Endothelial cell of hepatic sinusoid (primary cell): ENCODE measurements at regions not wholly inside any gene's neighbourhood (a gene's known extent, or its start where the extent isn't known, plus 50 kb on each side); places are given as distances from the start of the nearest gene placed in this dataset.

Experiments
- in situ Hi-C: cut with HindIII; loops from 2 replicates; pipeline ENCODE4 v1.10.0; 2017; ENCODE audit warnings: low sequenced_read_pairs

DNA sequence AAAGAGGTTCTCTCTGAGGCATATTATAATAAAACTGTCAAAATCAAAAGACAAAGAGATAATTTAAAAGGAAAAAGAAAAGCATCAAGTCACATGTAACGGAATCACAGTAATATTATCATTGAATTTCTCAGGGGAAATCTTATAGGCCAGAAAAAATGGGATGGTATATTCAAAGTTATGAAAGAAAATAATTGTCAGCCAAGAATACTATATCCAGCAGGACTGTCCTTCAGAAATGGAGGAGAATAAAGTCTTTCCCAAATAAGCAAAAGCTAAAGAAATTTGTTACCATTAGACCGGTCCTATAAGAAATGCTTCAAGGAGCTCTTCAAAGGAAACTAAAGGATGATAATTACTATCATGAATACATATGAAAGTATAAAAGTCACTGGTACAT lies 342.0 kb upstream of the GRAMD2B start:
- in situ Hi-C loops: no loop called here

DNA sequence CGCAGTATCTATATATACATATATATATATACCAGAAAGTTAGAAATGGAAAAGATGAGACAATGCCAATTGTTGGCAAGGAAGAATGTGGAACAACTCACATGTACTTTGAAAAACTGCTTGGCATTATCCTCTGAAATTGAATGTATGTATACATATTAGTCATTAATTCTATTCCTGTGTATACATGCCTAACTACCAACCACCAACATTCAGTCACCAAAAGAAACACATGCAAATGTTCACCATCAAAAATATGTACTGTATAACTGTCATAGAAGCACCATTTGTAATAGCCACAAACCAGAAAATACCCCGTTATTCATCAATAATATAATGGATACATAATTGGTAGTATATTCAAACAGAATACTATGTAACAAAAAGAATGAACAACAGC lies 330.2 kb upstream of the GRAMD2B start:
- in situ Hi-C loops: no loop called here

DNA sequence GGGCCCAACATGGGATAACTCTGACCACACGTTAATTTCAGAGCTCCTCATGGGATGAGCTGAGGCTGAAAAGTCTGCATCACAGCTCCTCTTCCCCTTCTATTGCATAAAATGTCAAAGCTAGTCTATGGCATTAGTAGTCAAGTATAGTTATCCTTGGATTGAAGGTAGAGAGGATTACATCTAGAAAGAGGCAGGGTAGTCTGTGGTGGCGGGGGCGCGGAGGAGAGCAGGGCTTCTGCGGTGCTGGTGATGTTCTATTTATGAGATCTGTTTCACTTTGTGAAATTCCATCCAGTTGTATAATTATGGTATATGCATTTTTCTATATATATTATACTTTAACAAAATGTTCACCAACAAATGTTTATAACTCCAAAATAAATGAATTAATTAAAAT lies 329.5 kb upstream of the GRAMD2B start:
- in situ Hi-C loops: no loop called here

DNA sequence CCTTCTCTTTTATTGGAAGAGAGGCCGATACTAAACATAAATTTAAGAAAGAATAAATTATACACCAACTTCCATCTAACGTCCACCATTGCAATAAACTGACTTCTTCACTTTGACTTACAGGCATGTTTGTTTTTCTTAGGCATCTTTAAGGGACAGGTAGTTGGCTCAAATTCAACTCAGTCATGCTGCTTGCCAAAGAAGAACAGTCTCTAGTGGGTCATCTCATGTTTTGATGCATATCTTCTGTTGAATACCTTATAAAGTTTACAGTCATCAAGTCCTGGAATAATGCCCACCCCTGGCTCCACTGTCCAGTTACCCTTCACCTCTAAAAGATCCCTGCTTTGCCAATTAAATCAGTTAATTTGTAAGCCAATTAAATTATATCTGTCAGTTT lies 328.2 kb upstream of the GRAMD2B start:
- in situ Hi-C loops: no loop called here

DNA sequence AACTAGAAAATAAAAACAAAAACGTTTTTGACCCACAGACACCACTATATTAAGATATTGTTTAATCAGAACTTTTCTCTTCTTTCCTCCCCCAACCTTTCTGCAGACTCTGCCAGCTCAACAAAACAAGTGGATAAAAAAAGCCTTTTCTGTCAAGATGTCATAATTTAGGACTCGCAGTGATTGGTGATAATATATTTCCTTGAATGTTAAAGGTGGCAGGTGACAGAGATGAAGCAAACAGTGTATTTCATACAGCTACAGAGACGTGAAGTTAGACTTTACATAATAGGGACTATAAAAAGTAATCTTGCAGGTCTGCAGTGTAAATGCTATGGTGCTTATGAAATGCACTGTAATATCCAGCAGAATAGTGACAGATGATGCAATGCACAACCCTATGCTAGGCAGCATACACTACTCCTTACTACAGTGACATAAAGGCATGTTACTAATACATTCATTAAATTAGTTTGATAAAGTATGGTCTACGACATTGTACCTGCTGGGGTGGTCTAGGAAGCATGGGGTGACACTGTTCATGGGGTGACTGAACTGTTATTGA lies 326.7 kb upstream of the GRAMD2B start:
- in situ Hi-C loops: no loop called here

DNA sequence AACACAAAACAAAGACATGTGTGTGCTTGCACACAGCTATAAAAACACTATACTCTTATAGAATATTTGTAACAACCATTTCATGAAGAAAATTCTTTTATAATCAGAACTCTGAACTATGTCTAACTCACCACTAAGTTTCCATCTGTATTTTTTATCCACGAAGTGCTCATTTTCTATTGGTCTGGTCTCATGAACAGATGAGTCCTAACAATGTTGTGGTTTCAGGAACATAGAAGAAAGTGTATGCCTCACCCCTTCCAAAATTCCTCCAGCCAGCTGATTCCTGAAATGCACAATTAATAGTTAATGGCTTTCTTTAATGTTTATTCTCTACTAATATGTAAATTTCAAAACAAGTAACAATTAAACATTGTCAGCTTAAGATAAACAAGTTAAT lies 325.3 kb upstream of the GRAMD2B start:
- in situ Hi-C loops: no loop called here

DNA sequence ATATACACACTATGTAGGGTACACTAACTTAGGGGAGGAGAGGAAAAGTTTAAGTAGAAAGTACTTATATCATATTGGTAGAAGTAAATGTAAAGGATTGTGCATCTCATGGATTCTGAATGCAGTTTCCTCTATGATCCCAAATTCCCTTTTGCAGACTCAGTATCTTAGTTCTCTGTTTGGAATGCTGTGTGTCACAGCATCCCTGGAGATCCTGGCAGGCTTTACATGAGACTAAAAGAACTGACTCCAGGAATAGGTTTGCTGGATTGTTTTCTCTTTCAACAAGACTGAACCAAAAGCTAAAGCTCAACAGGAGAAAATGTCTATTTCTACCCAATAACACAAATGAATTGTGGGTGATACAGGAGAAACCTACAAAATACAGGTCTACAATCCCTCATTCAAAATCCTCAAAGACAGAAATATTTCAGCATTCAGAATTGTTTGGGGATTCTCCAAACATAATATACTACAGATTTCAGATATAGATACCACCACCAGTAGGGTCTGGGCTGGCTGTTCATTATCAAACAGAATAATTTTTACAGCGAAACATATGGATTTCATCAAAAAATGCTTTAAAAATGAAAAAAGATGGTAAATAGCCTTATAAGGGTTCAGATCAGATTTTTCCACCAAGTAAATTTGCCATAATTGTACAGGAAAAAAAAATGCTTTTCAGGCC lies 324.7 kb upstream of the GRAMD2B start:
- in situ Hi-C loops: no loop called here

DNA sequence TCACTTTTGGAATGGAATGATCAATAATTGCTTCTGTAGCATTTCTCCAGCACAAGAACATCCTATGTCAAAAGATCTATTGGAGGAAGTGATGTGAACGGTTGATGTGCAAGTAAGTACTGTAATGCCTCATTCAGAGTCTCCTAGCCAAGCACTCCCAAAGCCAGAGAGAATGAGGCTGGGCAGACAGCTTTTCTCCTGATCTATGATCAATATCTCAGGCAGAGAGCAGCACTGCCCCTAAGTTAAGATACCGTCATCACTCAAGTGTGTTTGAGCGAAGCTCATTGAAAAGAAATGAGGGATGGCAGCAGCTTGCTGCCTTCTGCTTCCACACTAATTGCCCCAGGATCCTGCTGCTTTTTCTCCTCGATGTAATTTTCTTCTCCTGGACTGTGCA lies 324.1 kb upstream of the GRAMD2B start:
- in situ Hi-C loops: no loop called here

DNA sequence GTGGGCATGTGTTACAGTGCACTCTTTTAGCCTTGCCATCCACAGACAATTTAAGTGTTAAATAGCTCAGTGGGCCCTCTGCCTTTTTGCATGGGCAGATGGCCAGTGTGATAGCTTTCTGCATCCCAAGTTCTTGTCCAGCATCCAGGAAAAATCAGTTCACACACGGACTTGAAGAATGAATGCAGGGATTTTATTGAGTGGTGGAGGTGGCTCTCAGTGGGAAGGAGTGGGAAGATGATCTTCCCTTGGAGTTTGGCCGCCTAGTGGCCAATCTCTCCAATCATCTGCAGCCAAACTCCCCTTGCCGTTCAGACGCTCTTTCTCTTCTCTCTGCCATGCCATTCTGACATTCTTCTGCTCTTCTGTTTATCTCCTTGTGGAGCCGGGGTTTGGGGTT lies 322.4 kb upstream of the GRAMD2B start:
- in situ Hi-C loops: no loop called here

DNA sequence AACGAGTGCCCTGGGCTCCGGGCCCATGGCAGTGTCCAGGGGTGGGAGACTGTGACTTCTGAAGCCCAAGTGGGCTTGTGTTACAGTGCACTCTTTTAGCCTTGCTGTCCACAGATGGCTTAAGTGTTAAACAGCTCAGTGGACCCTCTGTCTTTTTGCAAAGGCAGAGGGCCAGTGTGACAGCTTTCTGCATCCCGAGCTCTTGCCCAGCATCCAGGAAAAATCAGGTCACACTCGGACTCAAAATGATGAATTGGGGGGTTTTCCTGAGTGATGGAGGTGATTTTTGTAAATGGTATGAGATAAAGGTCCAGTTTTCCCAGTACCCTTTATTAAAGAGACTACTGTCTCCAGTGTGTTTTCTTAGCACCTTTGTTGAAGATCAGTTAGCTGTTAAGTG lies 321.3 kb upstream of the GRAMD2B start:
- in situ Hi-C loops: no loop called here

DNA sequence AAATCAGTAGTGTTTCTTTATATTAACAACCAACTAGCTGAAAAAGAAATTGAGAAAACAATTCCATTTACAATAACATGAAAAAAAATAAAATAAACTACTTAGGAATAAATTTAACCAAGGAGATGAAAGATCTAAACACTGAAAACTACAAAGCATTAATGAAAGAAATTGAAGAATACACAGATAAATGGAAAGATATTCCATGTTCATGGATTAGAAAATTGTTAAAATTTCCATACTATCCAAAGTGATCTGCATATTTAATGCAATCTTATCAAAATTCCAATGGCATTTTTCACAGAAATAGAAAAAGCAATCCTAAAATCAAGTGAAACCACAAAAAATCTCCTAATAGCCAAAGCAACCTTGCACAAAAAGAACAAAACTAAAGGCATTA lies 320.2 kb upstream of the GRAMD2B start:
- in situ Hi-C loops: no loop called here

DNA sequence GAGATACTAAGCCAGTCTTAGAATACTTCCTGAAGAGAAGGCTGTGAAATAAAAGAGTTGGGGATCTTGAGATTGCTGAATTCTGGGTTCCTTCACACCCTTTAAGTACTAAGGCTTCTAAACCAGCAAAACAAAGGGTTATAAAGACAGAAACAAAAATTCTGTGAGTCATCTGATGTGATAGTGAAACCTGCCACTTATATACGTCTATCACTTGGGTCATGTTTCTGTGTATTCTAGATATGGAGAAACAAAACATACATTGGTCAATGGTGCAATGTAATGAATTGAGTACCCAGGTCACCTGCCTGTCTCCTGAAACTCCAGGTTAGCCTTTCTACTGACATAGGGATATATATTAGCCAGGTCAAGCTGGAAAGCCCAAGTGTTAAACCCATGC lies 319.3 kb upstream of the GRAMD2B start:
- in situ Hi-C loops: no loop called here

DNA sequence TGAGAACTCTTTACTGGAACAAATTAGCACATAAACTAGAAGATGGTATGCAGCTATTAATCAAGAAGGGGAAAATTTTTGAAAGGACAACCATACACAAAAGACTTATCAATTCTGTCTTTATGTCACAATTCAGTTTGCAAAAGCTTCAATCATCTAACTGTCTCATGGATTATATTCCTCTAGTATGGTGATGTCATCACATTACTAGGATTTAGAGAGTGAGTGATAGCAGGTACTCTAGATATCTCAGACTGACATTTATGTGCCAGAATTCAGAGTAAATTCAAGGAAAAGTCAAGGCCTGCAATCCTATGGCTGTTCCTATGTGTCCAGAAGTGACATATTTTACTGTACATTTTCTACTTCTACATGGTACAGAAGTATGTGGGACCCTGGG lies 318.9 kb upstream of the GRAMD2B start:
- in situ Hi-C loops: no loop called here

DNA sequence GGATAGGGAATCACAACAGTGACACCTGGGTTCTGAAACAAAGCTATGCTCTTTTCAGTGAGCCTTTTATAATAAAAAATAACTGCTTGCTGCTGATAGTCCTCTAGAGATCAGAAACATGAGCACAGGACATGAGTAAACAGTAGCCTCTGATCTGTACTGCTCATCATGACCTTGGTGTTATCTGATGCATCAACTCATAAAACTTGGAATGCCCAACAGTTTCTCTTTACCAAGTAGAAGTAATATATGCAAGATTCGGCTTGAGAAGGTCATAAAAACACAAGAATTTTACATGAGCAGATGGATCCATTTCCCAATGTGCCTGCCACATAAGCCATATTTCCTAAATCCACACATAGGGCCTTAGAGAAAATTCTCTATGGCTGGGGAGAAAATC lies 318.3 kb upstream of the GRAMD2B start:
- in situ Hi-C loops: no loop called here

DNA sequence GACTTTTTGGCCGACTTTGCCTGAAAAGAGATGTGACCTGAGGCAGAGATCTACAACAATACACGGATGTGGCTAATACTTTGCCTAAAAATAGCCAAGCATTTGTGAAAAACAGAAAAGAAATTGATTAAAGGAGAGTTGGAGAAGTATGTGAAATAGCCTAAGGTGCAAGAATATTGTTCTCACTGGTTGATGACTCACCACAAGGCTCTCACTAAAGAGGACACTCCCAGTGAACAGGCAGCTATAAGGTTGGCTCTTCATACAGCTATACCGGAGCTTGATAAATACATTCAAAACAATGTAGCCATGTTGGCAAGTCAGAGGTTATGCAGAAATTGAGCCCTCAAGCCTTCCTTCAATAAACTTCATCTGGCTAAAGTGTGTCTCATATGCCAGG lies 317.2 kb upstream of the GRAMD2B start:
- in situ Hi-C loops: no loop called here

DNA sequence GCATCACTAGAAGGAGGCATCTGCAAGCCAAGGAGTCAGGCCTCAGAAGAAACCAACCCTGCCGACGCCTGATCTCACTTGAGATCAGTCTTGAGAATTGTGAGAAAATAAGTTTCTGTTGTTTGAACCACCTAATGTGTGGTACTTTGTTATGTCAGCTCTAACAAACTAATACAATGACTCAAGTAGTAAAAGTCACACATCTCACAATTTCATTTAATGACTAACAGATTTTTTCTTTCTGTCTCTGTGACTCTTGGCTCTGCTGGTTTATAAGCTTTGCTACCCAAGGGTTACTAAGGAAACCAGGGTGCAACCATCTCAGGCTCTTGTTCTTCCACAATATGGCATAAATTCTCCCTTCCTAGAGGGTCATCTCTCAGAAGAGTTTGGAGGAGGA lies 315.8 kb upstream of the GRAMD2B start:
- in situ Hi-C loops: no loop called here

DNA sequence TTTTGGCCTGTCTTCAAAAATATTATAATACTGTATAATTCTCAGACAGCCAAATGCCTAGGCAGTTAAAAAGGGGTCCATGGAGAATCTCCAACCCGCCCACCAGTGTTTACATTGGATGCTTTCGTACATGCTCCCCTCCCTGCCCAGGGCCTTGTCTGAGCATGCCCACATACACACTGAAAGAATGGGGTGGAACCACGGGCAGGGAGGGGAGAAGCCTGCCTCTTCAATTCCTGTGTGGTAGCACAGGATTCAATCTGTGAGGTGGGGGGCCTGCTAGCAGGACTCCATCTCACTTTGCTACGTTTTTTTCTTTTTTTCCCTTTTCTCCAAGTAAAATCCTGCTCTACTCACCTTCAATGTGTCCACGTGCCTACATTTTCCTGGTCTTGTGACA lies 314.7 kb upstream of the GRAMD2B start:
- in situ Hi-C loops: no loop called here

DNA sequence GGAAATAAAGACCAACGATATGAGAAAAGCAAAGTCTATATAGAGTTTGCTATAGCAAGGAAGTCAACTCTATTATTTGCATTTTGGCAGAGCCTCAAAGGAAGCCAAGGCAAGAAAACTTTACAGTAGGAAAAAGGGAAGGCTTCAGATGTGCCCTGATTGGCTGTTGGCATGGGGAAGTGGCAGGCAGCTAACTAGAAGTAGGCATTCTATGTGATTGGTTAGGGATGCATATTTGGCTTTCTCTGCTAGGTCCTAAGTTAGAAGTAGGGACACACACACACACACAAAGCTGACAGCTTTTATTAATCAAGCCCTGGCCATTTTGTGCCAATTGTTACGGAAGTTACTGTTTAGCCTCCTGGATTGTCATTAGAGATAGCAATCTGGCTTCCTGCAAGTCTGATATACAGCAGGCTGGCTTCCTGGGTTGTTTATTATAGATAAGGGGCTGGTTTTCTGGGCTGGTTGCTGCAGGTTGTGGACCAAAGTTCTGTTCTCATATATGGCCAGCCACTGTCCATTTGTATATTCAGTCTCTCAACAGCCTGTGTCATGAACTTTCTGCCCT lies 308.1 kb upstream of the GRAMD2B start:
- in situ Hi-C loops: no loop called here

DNA sequence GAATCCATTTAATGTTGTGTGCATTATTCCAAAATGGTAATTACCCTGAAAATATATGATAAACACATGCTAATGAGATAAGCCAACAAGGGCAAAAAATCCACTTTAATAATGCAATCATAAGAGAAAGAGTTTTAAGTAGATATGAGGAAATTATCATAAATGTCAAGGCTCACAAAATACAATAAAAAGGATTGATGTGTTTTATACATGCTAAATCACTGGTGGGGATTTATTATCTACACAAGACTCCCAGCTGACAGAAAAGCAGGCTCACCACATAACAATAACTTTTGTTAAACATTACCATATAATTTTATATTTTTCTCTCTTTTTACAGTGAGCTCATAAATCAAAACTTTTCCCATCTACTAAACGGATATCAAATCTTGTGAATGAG lies 306.2 kb upstream of the GRAMD2B start:
- in situ Hi-C loops: no loop called here

DNA sequence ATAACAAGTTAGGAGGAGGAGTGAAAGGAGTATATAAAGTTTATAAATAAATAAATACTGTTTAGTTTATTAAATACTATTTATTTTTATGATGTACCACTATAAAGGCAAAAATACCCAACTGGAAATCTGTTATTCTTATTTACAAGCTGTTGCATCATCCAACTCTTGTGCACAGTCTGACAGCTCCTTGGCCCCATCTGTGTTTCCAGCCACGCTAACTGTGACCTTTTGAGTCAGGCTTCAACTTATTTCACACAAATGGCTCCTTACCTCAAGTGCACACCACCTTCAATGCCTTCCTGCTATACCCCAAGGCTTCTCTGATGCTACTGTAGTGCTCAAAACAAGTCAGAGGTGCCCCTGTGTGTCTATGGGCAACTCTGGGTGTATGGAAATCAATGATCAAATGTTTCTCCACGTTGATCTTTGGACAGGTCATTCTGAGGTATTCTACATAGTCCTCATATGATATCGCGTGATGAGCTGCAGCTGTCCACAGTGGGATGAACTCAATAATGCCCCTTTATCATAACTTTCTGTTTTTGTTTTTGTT lies 303.2 kb upstream of the GRAMD2B start:
- in situ Hi-C loops: no loop called here

DNA sequence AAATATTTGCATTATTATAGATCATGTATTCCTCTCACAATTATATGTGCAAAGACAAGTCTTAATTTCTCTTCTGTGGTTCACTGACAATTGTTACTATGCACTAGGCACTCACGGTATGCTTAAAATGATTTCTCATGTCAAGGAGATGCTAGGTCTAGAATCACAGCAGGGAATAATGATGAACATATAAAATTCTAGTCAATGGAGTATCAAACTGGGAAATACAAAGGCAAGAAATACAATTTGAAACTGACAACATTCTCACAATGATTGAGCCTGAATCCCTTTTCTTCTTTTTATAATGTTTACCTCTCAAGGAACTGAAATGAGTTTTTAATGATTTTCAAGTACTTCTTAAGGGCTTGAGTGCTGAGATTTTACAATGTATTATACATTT lies 302.3 kb upstream of the GRAMD2B start:
- in situ Hi-C loops: no loop called here

DNA sequence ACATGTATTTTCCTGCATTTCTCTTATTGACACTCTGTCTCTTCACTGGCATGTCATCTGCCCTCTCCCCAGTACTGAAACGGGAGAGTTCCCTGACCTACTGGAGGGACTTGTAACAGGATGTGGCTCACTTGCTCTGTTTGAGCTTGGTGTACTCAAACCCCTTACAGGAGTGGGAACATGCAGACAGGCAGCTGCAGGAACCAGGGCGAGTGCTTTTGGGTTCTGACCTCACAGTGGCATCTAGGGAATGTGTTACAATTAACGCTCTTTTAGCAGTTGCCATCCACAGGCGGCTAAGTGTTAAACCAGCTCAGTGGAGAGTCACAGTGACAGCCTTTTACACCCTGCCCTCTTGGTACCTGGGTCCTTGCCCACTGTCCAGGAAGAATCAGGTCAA lies 300.3 kb upstream of the GRAMD2B start:
- in situ Hi-C loops: no loop called here
